ENCODE measurements at regions not wholly inside any gene's neighbourhood (a gene's known extent, or its start where the extent isn't known, plus 50 kb on each side); places are given as distances from the start of the nearest gene placed in this dataset.

GRCh38 chr12:24741216-24741615 lies 207.7 kb downstream of the BCAT1 start:
- Mint-ChIP-seq H3K9me3 (ENCODE audit: low read depth, unreplicated experiment) (no peaks in the 10 kb centered on the region), H3K4me1 (ENCODE audit: low read depth, unreplicated experiment) (no peaks in the 10 kb centered on the region), H3K27me3 (ENCODE audit: unreplicated experiment) (no peaks in the 10 kb centered on the region), H3K27ac (ENCODE audit: unreplicated experiment) (no peak overlapping the region), H3K4me3 (ENCODE audit: low read depth, unreplicated experiment) (no peak overlapping the region), H3K36me3 (ENCODE audit: insufficient read depth, unreplicated experiment) (no peaks in the 10 kb centered on the region)
- TF ChIP-seq CTCF (IDR thresholded peaks at IDR 0.05; ENCODE audit: unreplicated experiment) = no peak
- CTCF ChIA-PET = no interaction called here
- intact Hi-C loops (cut with micrococcal nuclease; ENCODE audit: unreplicated experiment) = no loop called here
- no TSS peak for BruUV-seq (replicated peaks)
- DNase-seq = no peak

GRCh38 chr12:24739106-24739779 lies 209.7 kb downstream of the BCAT1 start:
- Mint-ChIP-seq H3K4me1 (ENCODE audit: low read depth, unreplicated experiment) (no peaks in the 10 kb centered on the region), H3K27me3 (ENCODE audit: unreplicated experiment) (no peaks in the 10 kb centered on the region), H3K36me3 (ENCODE audit: insufficient read depth, unreplicated experiment) (no peaks in the 10 kb centered on the region), H3K4me3 (ENCODE audit: low read depth, unreplicated experiment) (no peak overlapping the region), H3K27ac (ENCODE audit: unreplicated experiment) (no peak overlapping the region), H3K9me3 (ENCODE audit: low read depth, unreplicated experiment) (no peaks in the 10 kb centered on the region)
- DNase-seq = no peak
- TF ChIP-seq CTCF (IDR thresholded peaks at IDR 0.05; ENCODE audit: unreplicated experiment) = no peak
- intact Hi-C loops (cut with micrococcal nuclease; ENCODE audit: unreplicated experiment) = no loop called here
- BruUV-seq (replicated peaks) = no TSS peak
- CTCF ChIA-PET = no interaction called here

- no peak overlapping the region for H3K4me3 Mint-ChIP-seq (ENCODE audit: low read depth, unreplicated experiment)
- no peak overlapping the region for H3K27ac Mint-ChIP-seq (ENCODE audit: unreplicated experiment)
- H3K4me1 Mint-ChIP-seq (ENCODE audit: low read depth, unreplicated experiment) = no peaks in the 10 kb centered on the region
- intact Hi-C loops (cut with micrococcal nuclease; ENCODE audit: unreplicated experiment) = no loop called here
- no peaks in the 10 kb centered on the region for H3K9me3 Mint-ChIP-seq (ENCODE audit: low read depth, unreplicated experiment)
- TF ChIP-seq CTCF (IDR thresholded peaks at IDR 0.05; ENCODE audit: unreplicated experiment) = no peak
- no TSS peak for BruUV-seq (replicated peaks)
- no peak for DNase-seq
- H3K27me3 Mint-ChIP-seq (ENCODE audit: unreplicated experiment) = no peaks in the 10 kb centered on the region
- CTCF ChIA-PET = no interaction called here
- H3K36me3 Mint-ChIP-seq (ENCODE audit: insufficient read depth, unreplicated experiment) = no peaks in the 10 kb centered on the region
Observed at GRCh38 chr12:24738441-24738840, 210.5 kb downstream of the BCAT1 start.

- Mint-ChIP-seq H3K4me3 (ENCODE audit: low read depth, unreplicated experiment) (no peak overlapping the region), H3K27me3 (ENCODE audit: unreplicated experiment) (no peaks in the 10 kb centered on the region), H3K9me3 (ENCODE audit: low read depth, unreplicated experiment) (no peaks in the 10 kb centered on the region), H3K4me1 (ENCODE audit: low read depth, unreplicated experiment) (no peaks in the 10 kb centered on the region), H3K27ac (ENCODE audit: unreplicated experiment) (no peak overlapping the region), H3K36me3 (ENCODE audit: insufficient read depth, unreplicated experiment) (no peaks in the 10 kb centered on the region)
- intact Hi-C loops (cut with micrococcal nuclease; ENCODE audit: unreplicated experiment) = no loop called here
- no TSS peak for BruUV-seq (replicated peaks)
- CTCF ChIA-PET = no interaction called here
- no peak for TF ChIP-seq CTCF (IDR thresholded peaks at IDR 0.05; ENCODE audit: unreplicated experiment)
- no peak for DNase-seq
Observed at GRCh38 chr12:24731596-24731995, 217.3 kb downstream of the BCAT1 start.

Data from Calu3 (cell line).